SK-N-MC (cell line): ENCODE measurements at regions not wholly inside any gene's neighbourhood (a gene's known extent, or its start where the extent isn't known, plus 50 kb on each side); places are given as distances from the start of the nearest gene placed in this dataset.

Source experiments
- EZH2 ChIP-seq: fragments of 200-600 bp; sonication (generic); IDR thresholded peaks from one replicate; pipeline ENCODE4 v1.6.1; 2017; ENCODE audit warnings: antibody characterized with exemption
- FOXP2 ChIP-seq: optimal IDR thresholded peaks from 2 replicates; pipeline ENCODE3; 2011; ENCODE audit warnings: mild to moderate bottlenecking, moderate library complexity; ENCODE audit not compliant: insufficient read depth; ENCODE audit errors: extremely low read length, control extremely low read depth
- POLR2AphosphoS5 ChIP-seq: IDR thresholded peaks from 2 replicates; pipeline ENCODE4 v1.6.1; 2012; ENCODE audit warnings: mild to moderate bottlenecking, low read depth, low read length, borderline replicate concordance

- TF ChIP-seq EZH2 (no peak), POLR2AphosphoS5 (no peak), FOXP2 (no peak)
Measured at GRCh38 chr10:8130973-8131911, 76.8 kb downstream of the GATA3 start.
